HG03558 (cell line): ENCODE measurements at regions not wholly inside any gene's neighbourhood (a gene's known extent, or its start where the extent isn't known, plus 50 kb on each side); places are given as distances from the start of the nearest gene placed in this dataset.
"Not testable (repeated sequence)": the region's sequence is repeated elsewhere in the genome, so short reads cannot be mapped to it uniquely, and the experiment has no call there.

Experiments used
- ATAC-seq: cut with Tn5 transposase; IDR thresholded peaks from one replicate; pipeline ENCODE4 v1.9.1; 2021; ENCODE audit warnings: moderate number of reproducible peaks; ENCODE audit not compliant: unreplicated experiment; ENCODE audit errors: extremely low read depth

DNA sequence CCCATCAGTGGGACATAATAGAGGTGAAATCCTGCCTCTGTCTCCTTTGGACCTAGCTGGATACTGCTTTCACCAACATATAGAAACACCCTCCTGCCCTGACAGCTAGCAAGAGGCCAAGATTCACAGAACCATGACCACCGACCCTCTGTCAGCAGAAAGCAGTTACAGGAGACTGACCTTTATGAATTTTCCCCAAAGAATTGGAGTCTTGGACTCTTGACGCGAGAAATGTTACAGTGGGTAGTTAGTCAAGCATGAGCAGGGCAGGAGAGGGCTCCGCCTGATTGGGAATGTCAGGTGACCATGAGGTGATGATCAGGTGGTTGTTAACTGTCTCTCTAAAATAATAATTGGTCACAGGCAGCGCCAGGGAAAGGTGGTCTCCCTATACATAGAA is 1002.3 kb downstream of the TDRD15 start:
- ATAC-seq = no peak

DNA sequence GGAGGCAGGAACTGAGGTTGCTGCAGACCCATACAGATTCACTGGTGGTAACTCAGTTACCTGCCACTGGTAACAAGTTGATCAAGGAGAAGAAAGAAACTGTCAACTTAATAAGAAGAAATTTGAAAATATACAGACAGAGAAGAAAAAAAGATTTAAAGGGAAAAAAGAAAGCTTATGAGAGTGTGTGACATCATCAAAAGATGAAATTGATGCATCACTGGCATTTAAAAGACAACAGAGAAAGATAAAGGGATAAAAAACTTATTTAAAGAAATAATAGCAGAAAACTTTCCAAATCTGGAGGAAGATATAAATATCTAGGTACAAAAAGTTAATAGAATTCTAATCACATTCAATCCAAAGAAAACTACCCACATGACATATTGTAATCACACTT is 1003.2 kb downstream of the TDRD15 start:
- ATAC-seq = no peak

DNA sequence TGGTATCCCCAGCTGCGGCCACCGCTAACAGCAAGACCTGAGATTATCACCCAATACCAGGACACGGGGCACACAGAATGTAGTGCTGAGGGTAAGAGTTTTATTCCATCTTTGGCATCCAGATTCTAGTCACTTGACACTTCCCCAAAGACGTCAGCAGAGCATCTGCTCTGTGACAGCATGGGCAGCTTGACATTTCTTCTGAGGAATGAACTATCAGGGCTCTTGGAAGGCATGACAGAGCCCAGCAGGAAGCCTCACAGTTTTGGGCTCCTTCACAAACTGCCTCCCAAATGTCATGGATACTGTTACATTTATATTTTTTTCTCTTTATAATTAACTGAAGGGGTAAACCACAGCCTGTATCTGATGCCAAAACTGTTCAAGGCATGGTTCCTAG is 1010.7 kb downstream of the TDRD15 start:
- ATAC-seq = no peak

DNA sequence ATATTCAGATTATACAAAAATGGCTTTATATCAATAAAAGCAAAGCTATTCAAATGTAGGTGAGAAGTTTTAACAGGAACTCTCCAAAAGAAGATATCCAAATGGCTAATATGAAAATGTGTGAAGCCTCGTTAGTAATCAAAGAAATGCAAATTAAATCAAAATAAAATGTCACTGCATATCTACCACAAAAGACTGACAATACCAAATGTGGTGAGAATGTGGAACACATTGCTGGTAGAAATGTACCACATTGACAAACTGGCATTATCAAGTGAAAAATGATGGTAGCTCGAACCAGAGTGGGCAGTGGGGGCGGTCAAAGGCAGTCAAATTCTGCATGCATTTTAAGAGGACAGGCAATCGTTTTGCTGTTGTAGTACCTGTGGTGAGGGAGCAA is 1012.7 kb downstream of the TDRD15 start:
- no peak for ATAC-seq

DNA sequence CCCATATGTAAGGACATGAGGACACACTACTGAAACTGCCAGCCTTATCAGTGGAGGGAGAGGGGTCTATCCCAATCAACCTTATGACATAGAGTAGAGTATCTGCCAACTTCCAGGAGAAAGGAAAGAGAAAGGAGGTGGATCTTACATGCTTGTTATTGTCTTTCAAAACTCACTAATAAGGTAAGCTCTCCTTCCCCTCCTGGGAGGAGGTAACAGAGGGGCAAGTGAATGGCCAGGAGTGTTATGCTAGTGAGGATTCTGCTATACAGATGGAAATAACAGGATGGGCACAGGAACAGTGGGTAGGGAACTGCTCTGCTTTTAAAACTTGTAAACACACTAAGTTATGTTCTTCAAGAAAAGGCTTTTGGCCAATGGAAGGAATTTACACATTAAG is 1020.1 kb downstream of the TDRD15 start:
- ATAC-seq = no peak

DNA sequence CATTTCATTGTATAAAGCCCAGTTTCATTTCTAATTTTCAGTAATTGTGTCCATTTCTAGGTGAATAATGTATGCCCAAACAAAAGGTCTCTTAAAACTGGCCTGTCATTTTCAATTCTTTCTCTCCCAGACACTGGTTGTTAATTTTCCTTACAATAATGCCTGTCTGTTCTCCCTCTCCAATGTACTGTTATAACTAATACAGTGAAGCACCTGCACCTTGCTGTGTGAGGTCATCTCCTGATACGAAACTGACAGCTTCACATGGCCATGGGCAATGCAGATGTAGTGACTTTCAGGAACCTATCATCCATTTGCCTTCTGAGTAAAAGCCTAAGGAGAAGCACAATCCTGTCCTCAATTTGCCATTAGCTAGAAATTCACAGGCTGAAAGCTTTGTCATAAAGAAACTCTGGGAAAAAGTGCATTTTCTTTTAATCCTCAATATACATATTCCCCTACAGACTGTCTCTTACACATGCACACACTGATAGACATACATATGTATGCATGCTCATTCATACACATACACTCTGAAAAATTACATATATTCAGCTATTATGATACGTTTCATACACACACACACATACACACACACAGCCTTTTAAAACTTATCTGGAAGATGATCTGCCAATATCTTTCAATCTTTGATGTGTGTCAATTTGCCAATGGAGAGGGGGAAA is 1030.3 kb downstream of the TDRD15 start:
- ATAC-seq = no peak

DNA sequence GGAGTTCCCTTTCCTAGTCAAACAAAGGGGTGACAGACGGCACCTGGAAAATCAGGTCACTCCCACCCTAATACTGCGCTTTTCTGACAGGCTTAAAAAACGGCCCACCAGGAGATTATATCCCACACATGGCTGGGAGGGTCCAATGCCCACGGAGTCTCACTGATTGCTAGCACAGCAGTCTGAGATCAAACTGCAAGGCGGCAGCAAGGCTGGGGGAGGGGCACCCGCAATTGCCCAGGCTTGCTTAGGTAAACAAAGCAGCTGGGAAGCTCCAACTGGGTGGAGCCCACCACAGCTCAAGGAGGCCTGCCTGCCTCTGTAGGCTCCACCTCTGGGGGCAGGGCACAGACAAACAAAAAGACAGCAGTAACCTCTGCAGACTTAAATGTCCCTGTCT is 1032.9 kb downstream of the TDRD15 start:
- ATAC-seq = not testable (repeated sequence)

DNA sequence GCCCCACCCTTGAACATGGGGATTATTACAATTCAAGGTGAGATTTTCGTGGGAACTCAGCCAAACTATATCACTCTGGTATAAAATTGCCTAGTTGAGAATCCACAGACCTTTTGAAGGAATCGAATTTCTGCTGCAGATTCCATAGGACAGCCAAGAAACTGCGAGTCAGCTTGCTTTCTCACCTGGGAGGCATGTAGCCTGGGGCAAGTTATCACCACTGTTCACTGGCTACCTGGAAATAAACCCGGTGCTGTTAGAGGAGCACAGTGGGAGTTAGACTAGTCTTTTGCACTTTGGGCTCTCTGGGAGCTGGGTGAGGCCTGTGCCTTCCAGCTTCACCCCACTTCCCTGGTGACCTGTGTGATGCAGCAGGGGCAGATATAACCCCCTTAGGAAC is 1043.5 kb downstream of the TDRD15 start:
- no peak for ATAC-seq

DNA sequence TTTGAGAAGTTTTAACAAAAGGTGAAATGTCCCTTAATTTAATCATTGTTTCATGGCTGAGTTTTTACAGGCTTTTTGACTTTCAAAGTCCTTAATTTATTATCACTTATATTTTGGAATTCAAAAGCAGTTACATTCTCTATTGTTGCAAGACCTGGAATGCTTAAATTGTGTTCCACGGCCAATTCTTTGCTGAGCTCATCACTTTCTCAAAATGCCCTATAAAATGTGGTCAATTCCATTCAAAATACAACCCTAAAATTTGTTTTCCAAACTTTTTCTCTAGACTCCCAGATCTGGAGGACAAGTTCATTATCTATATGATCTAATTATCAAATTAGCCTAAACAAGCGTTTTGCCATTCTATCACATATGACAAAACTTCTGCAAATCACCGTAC is 1051.2 kb downstream of the TDRD15 start:
- no peak for ATAC-seq

DNA sequence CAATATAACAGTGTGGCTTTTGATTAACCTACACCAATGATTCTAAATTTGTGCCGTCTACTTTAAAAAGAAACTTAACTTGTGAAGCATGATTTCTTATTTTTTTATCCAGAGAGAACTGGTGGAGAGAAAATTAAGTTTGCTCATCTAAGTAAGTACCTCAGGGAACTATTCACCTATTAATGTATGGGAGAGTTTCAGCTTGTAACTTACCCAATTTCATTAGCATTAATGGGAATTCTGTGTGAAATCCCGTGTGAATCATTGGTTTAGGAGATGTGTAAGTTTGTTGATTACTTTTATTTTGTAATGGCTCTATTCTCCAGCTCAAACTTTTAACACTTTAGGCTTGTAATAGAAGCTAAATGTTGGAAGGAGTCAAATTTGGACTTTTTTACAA is 1061.5 kb downstream of the TDRD15 start:
- ATAC-seq = no peak

DNA sequence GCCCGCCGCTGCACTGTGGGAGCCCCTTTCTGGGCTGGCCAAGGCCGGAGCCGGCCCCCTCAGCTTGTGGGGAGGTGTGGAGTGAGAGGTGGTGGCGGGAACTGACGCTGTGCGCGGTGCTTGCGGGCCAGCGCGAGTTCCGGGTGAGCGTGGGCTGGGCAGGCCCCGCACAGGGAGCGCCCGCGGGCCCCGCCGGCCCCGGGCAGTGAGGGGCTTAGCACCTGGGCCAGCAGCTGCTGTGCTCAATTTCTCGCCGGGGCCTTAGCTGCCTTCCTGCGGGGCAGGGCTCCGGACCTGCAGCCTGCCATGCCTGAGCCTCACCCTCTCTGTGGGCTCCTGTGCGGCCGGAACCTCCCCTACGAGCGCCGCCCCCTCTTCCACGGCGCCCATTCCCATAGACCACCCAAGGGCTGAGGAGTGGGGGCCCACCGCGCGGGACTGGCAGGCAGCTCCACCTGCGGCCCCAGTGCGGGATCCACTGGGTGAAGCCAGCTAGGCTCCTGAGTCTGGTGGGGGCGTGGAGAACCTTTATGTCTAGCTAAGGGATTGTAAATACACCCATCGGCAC is 1062.6 kb downstream of the TDRD15 start:
- not testable (repeated sequence) for ATAC-seq

DNA sequence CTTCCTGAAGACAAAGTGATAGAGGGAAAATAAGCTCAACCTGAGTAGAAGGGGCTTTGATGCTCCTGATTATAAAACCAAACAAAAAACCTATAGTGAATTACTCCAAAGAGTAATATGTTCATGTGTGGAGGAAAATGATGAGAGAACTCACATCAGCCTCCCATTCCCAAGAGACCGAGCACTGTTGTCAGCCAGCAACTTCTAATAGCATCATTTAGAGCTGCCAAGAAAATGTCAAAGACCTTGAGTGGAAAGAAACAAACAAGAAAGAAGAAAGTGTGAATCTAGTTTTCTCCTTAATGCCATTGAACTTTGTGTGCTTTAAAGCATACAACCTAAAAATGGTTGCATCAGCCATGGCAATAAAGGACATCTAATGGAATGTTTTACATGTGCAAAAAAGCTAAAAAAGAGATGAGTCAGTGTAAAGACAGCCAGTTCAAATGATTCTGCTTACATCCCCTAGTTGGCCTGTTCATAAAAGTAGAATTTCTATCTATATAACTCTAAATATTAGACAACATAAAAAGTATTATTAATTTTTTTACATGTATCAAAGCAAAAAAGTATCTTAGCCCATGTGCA is 1066.2 kb downstream of the TDRD15 start:
- no peak for ATAC-seq

DNA sequence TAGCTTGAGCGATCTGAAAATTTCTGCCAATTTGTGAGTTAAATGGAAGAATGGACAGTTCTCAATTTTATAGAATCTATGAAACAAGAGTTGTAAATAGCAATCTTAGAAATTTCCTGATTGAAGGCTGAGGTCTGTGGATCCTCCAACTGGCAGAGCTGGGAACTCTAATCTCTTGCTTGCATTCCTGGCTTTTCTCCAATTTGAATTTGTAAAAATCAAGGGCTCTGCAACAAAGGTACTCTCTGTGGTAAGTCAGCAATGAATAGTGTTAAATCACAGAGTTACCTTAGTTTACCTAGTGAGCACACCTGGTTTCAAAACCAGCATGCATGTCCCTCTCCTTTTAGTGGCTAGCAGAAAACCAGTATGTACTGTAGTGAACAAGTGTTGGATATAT is 1070.5 kb downstream of the TDRD15 start:
- ATAC-seq = no peak

DNA sequence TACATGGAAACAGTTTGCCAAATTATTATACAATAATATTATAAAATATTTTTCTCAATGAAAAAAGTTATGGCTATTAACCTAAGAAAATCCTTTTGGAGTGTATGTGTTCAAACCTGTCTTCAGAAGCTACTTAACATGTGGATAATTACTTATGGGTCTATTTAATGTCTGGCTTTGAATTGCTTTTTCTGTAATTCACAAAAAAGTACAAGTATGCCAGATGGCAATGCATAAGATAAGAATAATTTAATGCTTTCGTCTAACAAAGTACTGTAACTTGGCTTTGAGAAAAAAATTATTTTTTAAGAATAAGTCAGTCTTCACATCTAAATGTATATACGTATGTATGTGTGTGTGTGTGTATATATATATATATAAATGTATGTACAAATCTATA is 1073.0 kb downstream of the TDRD15 start:
- no peak for ATAC-seq

DNA sequence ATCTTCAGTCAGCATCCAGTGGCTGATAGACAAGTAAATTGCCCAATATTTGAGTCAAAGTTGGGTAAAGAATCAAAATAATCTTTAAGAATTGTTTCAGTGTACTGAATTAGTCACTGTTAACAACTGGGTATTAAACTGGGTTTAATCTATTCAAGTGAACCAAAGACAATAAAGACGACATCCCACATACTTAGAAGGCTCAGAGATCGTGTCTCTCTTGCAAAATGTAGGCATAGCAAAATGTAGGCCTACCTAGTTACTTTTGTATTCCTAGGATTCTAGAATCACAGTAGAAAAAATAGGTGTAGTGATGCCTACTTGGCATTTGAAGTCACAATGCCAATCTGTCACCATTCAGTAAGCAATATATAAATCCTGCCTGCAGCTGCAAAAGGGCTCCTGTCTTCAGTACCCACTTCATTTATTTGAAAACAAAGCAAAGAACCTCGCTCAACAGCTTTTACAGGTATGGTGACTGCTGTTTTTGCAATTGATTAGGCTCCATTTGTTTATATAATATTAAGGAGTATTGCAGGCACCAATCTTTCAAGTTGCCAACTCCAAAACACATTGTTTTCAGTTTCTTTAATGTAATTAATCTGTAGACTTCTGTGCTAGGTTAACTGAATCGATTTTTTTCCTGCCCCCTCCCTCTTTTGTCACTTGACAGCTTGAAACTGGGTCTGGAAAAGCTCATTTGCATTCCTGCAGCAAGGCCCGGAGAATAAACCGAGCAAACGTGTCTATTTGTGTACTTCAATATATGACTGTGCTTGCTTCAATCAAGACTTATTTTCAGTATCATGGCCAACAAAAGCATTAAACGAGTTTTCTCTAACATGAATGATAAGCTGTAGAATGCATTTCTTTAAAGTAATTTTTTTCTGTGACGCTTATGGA is 1074.9 kb downstream of the TDRD15 start:
- no peak for ATAC-seq

DNA sequence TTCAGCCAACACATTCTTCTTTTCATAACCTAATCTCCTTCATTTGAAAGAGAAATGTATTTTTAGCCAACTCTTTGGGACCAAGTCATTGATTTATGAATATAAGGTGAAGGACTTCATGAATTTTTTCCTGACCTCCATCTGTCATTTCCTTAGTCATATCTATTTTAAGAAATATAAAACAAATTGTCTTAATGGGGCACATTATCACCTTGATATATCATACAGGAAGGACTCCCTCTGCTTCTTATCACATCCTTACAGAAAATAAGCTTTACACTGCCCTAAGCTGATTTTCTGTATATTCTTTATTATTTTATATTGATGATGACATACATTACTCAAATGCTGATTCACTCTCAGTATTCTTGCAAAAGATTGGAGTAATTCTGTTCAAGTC is 1076.2 kb downstream of the TDRD15 start:
- no peak for ATAC-seq

DNA sequence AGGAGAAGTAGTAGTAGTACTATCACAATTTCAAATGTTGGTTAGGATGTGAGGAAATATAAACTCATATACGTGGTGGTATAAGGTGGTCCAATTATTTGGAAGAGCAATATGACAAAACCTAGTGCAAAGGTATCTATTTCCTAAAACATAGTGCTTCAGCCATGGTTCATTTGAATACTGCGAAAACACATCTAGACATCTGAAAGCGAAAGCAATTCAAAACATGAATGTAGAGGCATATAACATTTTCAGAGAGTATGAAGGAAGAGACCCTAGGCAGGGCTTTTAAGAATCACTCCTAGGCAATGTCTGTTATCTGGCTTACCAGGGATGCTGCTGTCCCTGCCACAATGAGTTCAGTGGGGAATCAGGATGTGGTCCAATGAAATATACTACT is 1085.8 kb downstream of the TDRD15 start:
- no peak for ATAC-seq

DNA sequence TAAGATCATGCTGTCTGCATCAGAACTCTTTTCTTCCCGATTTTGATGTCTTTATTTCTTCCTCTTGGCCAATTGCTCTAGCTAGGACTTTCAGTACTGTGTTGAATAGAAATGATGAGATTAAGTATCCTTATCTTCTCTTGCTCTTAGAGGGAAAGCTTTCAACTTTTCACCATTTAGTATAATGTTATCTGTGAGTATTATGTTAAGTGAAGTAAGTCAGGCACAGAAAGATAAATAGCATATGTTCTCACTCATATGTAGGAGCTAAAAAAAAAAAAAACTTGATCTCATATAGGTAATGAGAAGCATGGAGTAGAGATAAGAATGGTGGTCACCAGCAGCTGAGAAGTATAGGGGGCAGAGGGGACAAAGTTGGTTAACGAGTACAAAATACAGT is 1089.5 kb downstream of the TDRD15 start:
- no peak for ATAC-seq

DNA sequence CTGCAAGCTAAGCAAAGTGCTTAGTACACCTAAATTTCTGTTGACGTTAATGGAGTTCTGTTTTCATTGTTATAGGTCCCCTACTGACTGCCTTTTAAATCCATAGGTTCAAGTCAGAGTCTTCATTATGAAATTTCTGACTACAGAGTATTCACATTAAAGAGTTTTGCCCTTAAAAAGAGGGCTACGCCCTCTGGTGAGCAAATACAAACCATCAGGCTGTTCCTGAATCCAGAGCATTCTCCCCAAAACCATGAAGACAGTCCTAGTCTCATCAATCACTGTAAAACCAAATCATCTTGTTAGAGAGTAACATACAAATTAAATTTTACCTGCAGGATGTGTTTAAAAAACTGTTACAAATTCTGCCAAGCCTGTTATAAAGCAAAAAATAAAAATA is 1091.7 kb downstream of the TDRD15 start:
- ATAC-seq = no peak

DNA sequence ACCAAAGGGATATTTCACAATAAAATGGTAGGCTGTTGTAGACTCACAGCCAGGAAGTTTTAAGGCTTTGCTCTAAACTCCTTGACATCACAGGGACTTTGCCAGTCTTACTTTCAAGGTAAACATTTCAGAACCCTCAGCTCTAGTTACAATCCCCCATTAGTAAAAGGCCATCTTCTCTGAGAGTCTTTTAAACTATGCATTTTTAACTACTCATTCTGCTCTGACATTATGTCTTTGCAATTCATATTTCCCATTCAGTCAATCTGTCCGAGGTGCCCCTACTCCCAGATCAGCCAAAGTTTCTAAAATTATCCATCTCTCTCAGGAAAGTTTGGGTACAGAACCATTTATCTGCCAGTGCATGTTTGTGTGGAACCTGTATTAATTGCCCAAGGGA is 1094.1 kb downstream of the TDRD15 start:
- no peak for ATAC-seq

DNA sequence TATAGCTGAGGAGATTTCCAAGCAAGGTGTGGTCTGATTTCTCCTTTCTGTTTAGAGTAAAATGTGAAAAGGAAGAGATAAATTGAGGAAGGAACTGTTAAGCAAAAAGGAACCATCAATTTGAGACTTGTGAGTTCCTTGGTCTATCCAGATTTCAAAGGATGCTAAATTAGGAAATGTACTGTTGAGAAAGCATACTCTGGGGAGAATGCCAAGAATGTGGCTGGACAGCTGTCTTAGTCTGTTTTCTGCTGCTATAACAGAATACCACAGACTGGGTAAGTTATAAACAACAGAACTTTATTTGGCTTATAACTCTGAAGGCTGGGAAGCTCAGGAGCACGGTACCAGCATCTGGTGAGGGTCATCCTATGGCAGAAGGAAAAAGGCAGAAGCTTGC is 1097.2 kb downstream of the TDRD15 start:
- no peak for ATAC-seq
